Gastrocnemius medialis (tissue), 4 donors: ENCODE measurements at regions not wholly inside any gene's neighbourhood (a gene's known extent, or its start where the extent isn't known, plus 50 kb on each side); places are given as distances from the start of the nearest gene placed in this dataset.

Experiments used
- POLR2A ChIP-seq, 2 donors: fragments of 450-650 bp; IDR thresholded peaks; one replicate each; pipeline ENCODE4 v1.6.1; 2017; ENCODE audit warnings: antibody characterized with exemption in 2 of 2, mild to moderate bottlenecking in 2 of 2, moderate library complexity in 2 of 2
- TF ChIP-seq, protein P1 (sequence below), 5 experiments: fragments of 450-650 bp in 3 of 5; fragments of 200-600 bp in 2 of 5; sonication (generic) in 2 of 5; IDR thresholded peaks in 4 of 5; conservative IDR thresholded peaks in 1 of 5; 1 replicate in 4 of 5; 2 replicates in 1 of 5; pipeline ENCODE4 v1.5.1; 2016 to 2019; ENCODE audit warnings: antibody characterized with exemption in 5 of 5, mild to moderate bottlenecking in 3 of 5, moderate library complexity in 3 of 5

DNA sequence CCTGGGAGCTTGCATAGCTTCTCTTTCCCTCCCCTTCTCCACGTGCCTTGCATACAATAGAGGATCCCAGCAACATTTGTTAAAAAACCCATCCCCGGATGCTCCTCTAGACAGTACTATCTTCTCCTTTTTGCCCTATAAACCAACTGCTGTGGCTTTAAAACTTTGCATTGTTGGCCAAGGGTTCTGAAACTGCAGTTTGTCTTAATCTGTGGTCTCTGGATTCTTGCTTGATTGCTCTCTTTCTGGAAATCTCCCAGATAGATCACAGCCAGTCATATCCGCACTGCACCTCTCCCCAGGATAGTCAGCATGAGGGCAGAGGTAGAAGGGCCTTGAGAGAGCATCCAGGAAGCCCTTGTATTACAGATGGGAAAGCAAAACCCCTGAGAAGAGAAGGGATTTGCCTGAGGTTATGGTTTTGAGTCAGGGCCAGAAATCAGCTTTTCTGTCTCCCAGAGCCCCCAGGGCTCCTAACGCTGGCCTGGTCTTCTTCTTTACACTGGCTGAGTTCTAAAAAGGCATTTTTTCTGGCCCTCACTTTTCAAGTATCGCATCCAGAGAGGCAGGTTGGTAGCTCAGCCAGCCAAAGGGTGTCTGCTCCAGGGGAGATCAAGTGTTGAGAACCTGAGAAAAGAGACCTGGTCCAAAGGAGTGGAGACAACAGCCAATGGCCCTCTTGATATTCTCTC, 70.6 kb downstream of the ADM start:
- TF ChIP-seq, protein P1, sequence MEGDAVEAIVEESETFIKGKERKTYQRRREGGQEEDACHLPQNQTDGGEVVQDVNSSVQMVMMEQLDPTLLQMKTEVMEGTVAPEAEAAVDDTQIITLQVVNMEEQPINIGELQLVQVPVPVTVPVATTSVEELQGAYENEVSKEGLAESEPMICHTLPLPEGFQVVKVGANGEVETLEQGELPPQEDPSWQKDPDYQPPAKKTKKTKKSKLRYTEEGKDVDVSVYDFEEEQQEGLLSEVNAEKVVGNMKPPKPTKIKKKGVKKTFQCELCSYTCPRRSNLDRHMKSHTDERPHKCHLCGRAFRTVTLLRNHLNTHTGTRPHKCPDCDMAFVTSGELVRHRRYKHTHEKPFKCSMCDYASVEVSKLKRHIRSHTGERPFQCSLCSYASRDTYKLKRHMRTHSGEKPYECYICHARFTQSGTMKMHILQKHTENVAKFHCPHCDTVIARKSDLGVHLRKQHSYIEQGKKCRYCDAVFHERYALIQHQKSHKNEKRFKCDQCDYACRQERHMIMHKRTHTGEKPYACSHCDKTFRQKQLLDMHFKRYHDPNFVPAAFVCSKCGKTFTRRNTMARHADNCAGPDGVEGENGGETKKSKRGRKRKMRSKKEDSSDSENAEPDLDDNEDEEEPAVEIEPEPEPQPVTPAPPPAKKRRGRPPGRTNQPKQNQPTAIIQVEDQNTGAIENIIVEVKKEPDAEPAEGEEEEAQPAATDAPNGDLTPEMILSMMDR (IDR thresholded peaks at IDR 0.05 in 4 of 5, conservative IDR thresholded peaks at IDR 0.05 in 1 of 5): no peak
- no peak for TF ChIP-seq POLR2A (IDR thresholded peaks at IDR 0.05)
